Heart left ventricle (tissue), 13 donors: ENCODE measurements at regions not wholly inside any gene's neighbourhood (a gene's known extent, or its start where the extent isn't known, plus 50 kb on each side); places are given as distances from the start of the nearest gene placed in this dataset.

Experiments
- POLR2A ChIP-seq, 2 donors: fragments of 450-650 bp; IDR thresholded peaks; one replicate each; pipeline ENCODE4 v1.6.1; 2017; ENCODE audit warnings: antibody characterized with exemption in 2 of 2, mild to moderate bottlenecking in 2 of 2, moderate library complexity in 2 of 2
- TF ChIP-seq, protein P1 (sequence below), 12 donors: fragments of 200-600 bp; sonication (generic) in 4 of 12; IDR thresholded peaks; one replicate each; pipeline versions ENCODE4 v1.5.0 to v1.8.0; 2018 to 2022; ENCODE audit warnings: antibody characterized with exemption in 12 of 12, mild to moderate bottlenecking in 5 of 12
- donor health status: ischemic (EF 13 %, LVEDD 7.1; RV severe dilation, severe dysfunction).
- donor health status: DM: no; HTN: yes; CAD: no.
- donor health status: DM: no; HTN: no; CAD: no.
- donor health status: ischemic (EF 25% LVEDD 6.9; RV normal size, moderate dysfunction).
- donor health status: ischemic (EF 25% LVEDD 5.7; RV mildly dilated, moderate dysfunction).
- donor health status: ischemic (EF 35%, LVEDD 5.7; RV mildly dilated, moderate dysfunction).
- donor health status: nonischemic (EF 11% LVEDD 7.7; RV severe dilation, severe dysfunction).
- donor health status: DM: yes; HTN: yes; CAD: no.
- donor health status: PGD.
- donor health status: ischemic (EF 29% LVEDD 5.4; RV normal size, mild dysfunction).
- donor health status: nonischemic (EF 23%, LVEDD 6.1; RV moderate dilation, normal function).

DNA sequence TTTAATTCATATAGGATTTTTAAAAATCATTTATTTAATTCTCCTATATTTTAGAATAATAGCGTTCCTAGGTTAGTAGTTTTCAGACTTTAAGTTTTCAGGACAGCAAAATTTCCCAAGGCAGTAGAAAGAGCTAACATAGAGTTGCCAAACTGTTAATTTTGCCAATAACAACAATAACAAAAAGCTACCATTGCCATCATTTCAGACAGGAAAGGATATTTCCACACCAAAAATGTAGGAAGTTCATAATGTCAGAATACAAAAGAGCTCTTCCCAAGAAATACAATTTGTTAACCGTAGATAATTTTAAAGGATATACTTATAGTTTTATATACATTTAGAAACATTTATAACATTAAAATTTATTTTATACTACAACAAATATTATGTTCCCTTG is 81.4 kb upstream of the EEA1 start:
- TF ChIP-seq, protein P1, sequence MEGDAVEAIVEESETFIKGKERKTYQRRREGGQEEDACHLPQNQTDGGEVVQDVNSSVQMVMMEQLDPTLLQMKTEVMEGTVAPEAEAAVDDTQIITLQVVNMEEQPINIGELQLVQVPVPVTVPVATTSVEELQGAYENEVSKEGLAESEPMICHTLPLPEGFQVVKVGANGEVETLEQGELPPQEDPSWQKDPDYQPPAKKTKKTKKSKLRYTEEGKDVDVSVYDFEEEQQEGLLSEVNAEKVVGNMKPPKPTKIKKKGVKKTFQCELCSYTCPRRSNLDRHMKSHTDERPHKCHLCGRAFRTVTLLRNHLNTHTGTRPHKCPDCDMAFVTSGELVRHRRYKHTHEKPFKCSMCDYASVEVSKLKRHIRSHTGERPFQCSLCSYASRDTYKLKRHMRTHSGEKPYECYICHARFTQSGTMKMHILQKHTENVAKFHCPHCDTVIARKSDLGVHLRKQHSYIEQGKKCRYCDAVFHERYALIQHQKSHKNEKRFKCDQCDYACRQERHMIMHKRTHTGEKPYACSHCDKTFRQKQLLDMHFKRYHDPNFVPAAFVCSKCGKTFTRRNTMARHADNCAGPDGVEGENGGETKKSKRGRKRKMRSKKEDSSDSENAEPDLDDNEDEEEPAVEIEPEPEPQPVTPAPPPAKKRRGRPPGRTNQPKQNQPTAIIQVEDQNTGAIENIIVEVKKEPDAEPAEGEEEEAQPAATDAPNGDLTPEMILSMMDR (IDR thresholded peaks at IDR 0.05), result no peak
- TF ChIP-seq POLR2A (IDR thresholded peaks at IDR 0.05), result no peak
